ENCODE measurements at regions not wholly inside any gene's neighbourhood (a gene's known extent, or its start where the extent isn't known, plus 50 kb on each side); places are given as distances from the start of the nearest gene placed in this dataset.

- TF ChIP-seq SOX6 (IDR thresholded peaks at IDR 0.05), result no peak
- peak; percentile 60 for TF ChIP-seq SOX6 (CRISPR knock-in tag; IDR thresholded peaks at IDR 0.05)
- TF ChIP-seq ZNF775 (CRISPR knock-in tag; IDR thresholded peaks at IDR 0.05; ENCODE audit: borderline replicate concordance), result peak; percentile 55; the same call in 1 of the 2 replicates
- no peak for TF ChIP-seq ZNF563 (CRISPR knock-in tag; IDR thresholded peaks at IDR 0.05)
- TF ChIP-seq RXRB (CRISPR knock-in tag; IDR thresholded peaks at IDR 0.05; ENCODE audit: borderline replicate concordance), result peak; percentile 32; the same call in 1 of the 2 replicates
- TF ChIP-seq ZNF687 (CRISPR knock-in tag; IDR thresholded peaks at IDR 0.05), result peak; percentile 63
- TF ChIP-seq KAT8 (CRISPR knock-in tag; IDR thresholded peaks at IDR 0.05), result no peak
- TF ChIP-seq ERF (CRISPR knock-in tag; IDR thresholded peaks at IDR 0.05), result 0 out of 2 replicates have a peak, but pooled peaks have one; percentile 39
- peak; percentile 41; the same call in 1 of the 2 replicates for TF ChIP-seq MED1 (CRISPR knock-in tag; IDR thresholded peaks at IDR 0.05)
- 0 out of 2 replicates have a peak, but pooled peaks have one; percentile 31 for TF ChIP-seq HNRNPL (IDR thresholded peaks at IDR 0.05; ENCODE audit: low read depth, low read length)
- TF ChIP-seq U2AF1 (optimal IDR thresholded peaks at IDR 0.05; ENCODE audit: low read depth, low read length), result no peak
- TF ChIP-seq ZNF441 (CRISPR knock-in tag; IDR thresholded peaks at IDR 0.05; ENCODE audit: borderline replicate concordance), result 0 out of 2 replicates have a peak, but pooled peaks have one; percentile 20
- peak; percentile 55 for TF ChIP-seq HNF4G (IDR thresholded peaks at IDR 0.05; ENCODE audit: borderline replicate concordance, low read depth, low read length)
- TF ChIP-seq HNF4G (CRISPR knock-in tag; IDR thresholded peaks at IDR 0.05; ENCODE audit: borderline replicate concordance, low read depth), result no peak
- peak; percentile 57; the same call in 1 of the 2 replicates for TF ChIP-seq TBX2 (CRISPR knock-in tag; IDR thresholded peaks at IDR 0.05; ENCODE audit: borderline replicate concordance)
- TF ChIP-seq ZSCAN29 (CRISPR knock-in tag; conservative IDR thresholded peaks at IDR 0.05), result 0 out of 2 replicates have a peak, but pooled peaks have one; percentile 24
- no peak for TF ChIP-seq ZNF451 (CRISPR knock-in tag; IDR thresholded peaks at IDR 0.05)
- no peak for TF ChIP-seq TEF (CRISPR knock-in tag; IDR thresholded peaks at IDR 0.05)
- 0 out of 2 replicates have a peak, but pooled peaks have one; percentile 20 for TF ChIP-seq CHD2 (IDR thresholded peaks at IDR 0.05; ENCODE audit: low read depth, low read length)
- TF ChIP-seq BRF2 (CRISPR knock-in tag; IDR thresholded peaks at IDR 0.05), result no peak
- 0 out of 2 replicates have a peak, but pooled peaks have one; percentile 20 for TF ChIP-seq HOXA3 (CRISPR knock-in tag; IDR thresholded peaks at IDR 0.05)
- TF ChIP-seq ZMYM4 (CRISPR knock-in tag; IDR thresholded peaks at IDR 0.05), result 0 out of 2 replicates have a peak, but pooled peaks have one; percentile 26
Measured at GRCh38 chr15:77942611-77943211, 134.8 kb downstream of the TBC1D2B start (continued).
